ENCODE measurements at regions not wholly inside any gene's neighbourhood (a gene's known extent, or its start where the extent isn't known, plus 50 kb on each side); places are given as distances from the start of the nearest gene placed in this dataset.
"Not testable (repeated sequence)": the region's sequence is repeated elsewhere in the genome, so short reads cannot be mapped to it uniquely, and the experiment has no call there.

- Histone ChIP-seq H3K36me3 (ENCODE audit: insufficient read depth, low read depth, low read length) (no peaks in the 10 kb centered on the region), H3K27me3 (ENCODE audit: insufficient read depth, low read length) (no peaks in the 10 kb centered on the region), H3K9ac (ENCODE audit: low read depth, low read length) (no peak overlapping the region), H3K4me3 (ENCODE audit: low read length) (no peak overlapping the region), H3K27ac (ENCODE audit: low read length) (no peak overlapping the region), H3K4me1 (ENCODE audit: insufficient read depth, low read length) (no peaks in the 10 kb centered on the region), H3K9me3 (ENCODE audit: insufficient read depth, low read depth, low read length) (no peaks in the 10 kb centered on the region)
Measured at GRCh38 chr3:163521261-163521660, 1557.0 kb downstream of the SI start.

- Histone ChIP-seq H3K27ac (ENCODE audit: low read length) (no peak overlapping the region), H3K36me3 (ENCODE audit: insufficient read depth, low read depth, low read length) (no peaks in the 10 kb centered on the region), H3K27me3 (ENCODE audit: insufficient read depth, low read length) (no peaks in the 10 kb centered on the region), H3K9me3 (ENCODE audit: insufficient read depth, low read depth, low read length) (no peaks in the 10 kb centered on the region), H3K4me1 (ENCODE audit: insufficient read depth, low read length) (no peaks in the 10 kb centered on the region), H3K4me3 (ENCODE audit: low read length) (no peak overlapping the region), H3K9ac (ENCODE audit: low read depth, low read length) (no peak overlapping the region)
Measured at GRCh38 chr3:163518065-163518464, 1560.2 kb downstream of the SI start.

- H3K9me3 ChIP-seq (ENCODE audit: insufficient read depth, low read depth, low read length), result no peaks in the 10 kb centered on the region
- H3K36me3 ChIP-seq (ENCODE audit: insufficient read depth, low read depth, low read length), result no peaks in the 10 kb centered on the region
- H3K27ac ChIP-seq (ENCODE audit: low read length), result no peak overlapping the region
- no peaks in the 10 kb centered on the region for H3K27me3 ChIP-seq (ENCODE audit: insufficient read depth, low read length)
- H3K4me1 ChIP-seq (ENCODE audit: insufficient read depth, low read length), result no peaks in the 10 kb centered on the region
- H3K4me3 ChIP-seq (ENCODE audit: low read length), result no peak overlapping the region
- no peak overlapping the region for H3K9ac ChIP-seq (ENCODE audit: low read depth, low read length)
Measured at GRCh38 chr3:163513149-163513657, 1565.1 kb downstream of the SI start.

- no peak overlapping the region for H3K9ac ChIP-seq (ENCODE audit: low read depth, low read length)
- no peaks in the 10 kb centered on the region for H3K27me3 ChIP-seq (ENCODE audit: insufficient read depth, low read length)
- H3K36me3 ChIP-seq (ENCODE audit: insufficient read depth, low read depth, low read length), result no peaks in the 10 kb centered on the region
- no peaks in the 10 kb centered on the region for H3K9me3 ChIP-seq (ENCODE audit: insufficient read depth, low read depth, low read length)
- H3K4me3 ChIP-seq (ENCODE audit: low read length), result no peak overlapping the region
- no peak overlapping the region for H3K27ac ChIP-seq (ENCODE audit: low read length)
- H3K4me1 ChIP-seq (ENCODE audit: insufficient read depth, low read length), result no peaks in the 10 kb centered on the region
Measured at GRCh38 chr3:163508206-163508605, 1570.1 kb downstream of the SI start.

- Histone ChIP-seq H3K27me3 (ENCODE audit: insufficient read depth, low read length) (no peaks in the 10 kb centered on the region), H3K27ac (ENCODE audit: low read length) (no peak overlapping the region), H3K4me1 (ENCODE audit: insufficient read depth, low read length) (no peaks in the 10 kb centered on the region), H3K9ac (ENCODE audit: low read depth, low read length) (no peak overlapping the region), H3K4me3 (ENCODE audit: low read length) (no peak overlapping the region), H3K9me3 (ENCODE audit: insufficient read depth, low read depth, low read length) (no peaks in the 10 kb centered on the region), H3K36me3 (ENCODE audit: insufficient read depth, low read depth, low read length) (no peaks in the 10 kb centered on the region)
Measured at GRCh38 chr3:163504974-163505373, 1573.3 kb downstream of the SI start.

GRCh38 chr3:163499736-163500219 is 1578.5 kb downstream of the SI start:
- not testable (repeated sequence) for H3K27ac ChIP-seq (ENCODE audit: low read length); H3K36me3 ChIP-seq (ENCODE audit: insufficient read depth, low read depth, low read length); H3K9me3 ChIP-seq (ENCODE audit: insufficient read depth, low read depth, low read length); H3K27me3 ChIP-seq (ENCODE audit: insufficient read depth, low read length); H3K4me1 ChIP-seq (ENCODE audit: insufficient read depth, low read length); H3K9ac ChIP-seq (ENCODE audit: low read depth, low read length); H3K4me3 ChIP-seq (ENCODE audit: low read length)

GRCh38 chr3:163498842-163499735 is 1579.2 kb downstream of the SI start:
- not testable (repeated sequence) for H3K9ac ChIP-seq (ENCODE audit: low read depth, low read length); H3K4me1 ChIP-seq (ENCODE audit: insufficient read depth, low read length); H3K9me3 ChIP-seq (ENCODE audit: insufficient read depth, low read depth, low read length); H3K27me3 ChIP-seq (ENCODE audit: insufficient read depth, low read length); H3K36me3 ChIP-seq (ENCODE audit: insufficient read depth, low read depth, low read length); H3K4me3 ChIP-seq (ENCODE audit: low read length); H3K27ac ChIP-seq (ENCODE audit: low read length)

GRCh38 chr3:163491714-163492113 is 1586.6 kb downstream of the SI start:
- no peak overlapping the region for H3K27ac ChIP-seq (ENCODE audit: low read length)
- H3K27me3 ChIP-seq (ENCODE audit: insufficient read depth, low read length), result no peaks in the 10 kb centered on the region
- no peaks in the 10 kb centered on the region for H3K36me3 ChIP-seq (ENCODE audit: insufficient read depth, low read depth, low read length)
- no peaks in the 10 kb centered on the region for H3K4me1 ChIP-seq (ENCODE audit: insufficient read depth, low read length)
- no peak overlapping the region for H3K4me3 ChIP-seq (ENCODE audit: low read length)
- H3K9me3 ChIP-seq (ENCODE audit: insufficient read depth, low read depth, low read length), result peaks cover 5% of the 10 kb centered on the region; the same call in 1 of the 2 replicates
- no peak overlapping the region for H3K9ac ChIP-seq (ENCODE audit: low read depth, low read length)

GRCh38 chr3:163490119-163490518 is 1588.2 kb downstream of the SI start:
- Histone ChIP-seq H3K27ac (ENCODE audit: low read length) (no peak overlapping the region), H3K9me3 (ENCODE audit: insufficient read depth, low read depth, low read length) (peaks cover 5% of the 10 kb centered on the region; the same call in 1 of the 2 replicates), H3K27me3 (ENCODE audit: insufficient read depth, low read length) (no peaks in the 10 kb centered on the region), H3K9ac (ENCODE audit: low read depth, low read length) (no peak overlapping the region), H3K36me3 (ENCODE audit: insufficient read depth, low read depth, low read length) (no peaks in the 10 kb centered on the region), H3K4me3 (ENCODE audit: low read length) (no peak overlapping the region), H3K4me1 (ENCODE audit: insufficient read depth, low read length) (no peaks in the 10 kb centered on the region)

- no peak overlapping the region for H3K4me3 ChIP-seq (ENCODE audit: low read length)
- H3K9me3 ChIP-seq (ENCODE audit: insufficient read depth, low read depth, low read length), result no peaks in the 10 kb centered on the region
- no peak overlapping the region for H3K9ac ChIP-seq (ENCODE audit: low read depth, low read length)
- no peaks in the 10 kb centered on the region for H3K27me3 ChIP-seq (ENCODE audit: insufficient read depth, low read length)
- H3K27ac ChIP-seq (ENCODE audit: low read length), result no peak overlapping the region
- no peaks in the 10 kb centered on the region for H3K36me3 ChIP-seq (ENCODE audit: insufficient read depth, low read depth, low read length)
- no peaks in the 10 kb centered on the region for H3K4me1 ChIP-seq (ENCODE audit: insufficient read depth, low read length)
Measured at GRCh38 chr3:163482695-163483094, 1595.6 kb downstream of the SI start.

- H3K36me3 ChIP-seq (ENCODE audit: insufficient read depth, low read depth, low read length), result no peaks in the 10 kb centered on the region
- H3K27me3 ChIP-seq (ENCODE audit: insufficient read depth, low read length), result no peaks in the 10 kb centered on the region
- H3K9ac ChIP-seq (ENCODE audit: low read depth, low read length), result no peak overlapping the region
- H3K27ac ChIP-seq (ENCODE audit: low read length), result no peak overlapping the region
- no peaks in the 10 kb centered on the region for H3K9me3 ChIP-seq (ENCODE audit: insufficient read depth, low read depth, low read length)
- no peaks in the 10 kb centered on the region for H3K4me1 ChIP-seq (ENCODE audit: insufficient read depth, low read length)
- no peak overlapping the region for H3K4me3 ChIP-seq (ENCODE audit: low read length)
Measured at GRCh38 chr3:163481738-163482137, 1596.6 kb downstream of the SI start.

GRCh38 chr3:163476179-163476578 is 1602.1 kb downstream of the SI start:
- H3K4me3 ChIP-seq (ENCODE audit: low read length), result no peak overlapping the region
- no peaks in the 10 kb centered on the region for H3K27me3 ChIP-seq (ENCODE audit: insufficient read depth, low read length)
- H3K27ac ChIP-seq (ENCODE audit: low read length), result no peak overlapping the region
- no peaks in the 10 kb centered on the region for H3K4me1 ChIP-seq (ENCODE audit: insufficient read depth, low read length)
- H3K9me3 ChIP-seq (ENCODE audit: insufficient read depth, low read depth, low read length), result no peaks in the 10 kb centered on the region
- no peak overlapping the region for H3K9ac ChIP-seq (ENCODE audit: low read depth, low read length)
- no peaks in the 10 kb centered on the region for H3K36me3 ChIP-seq (ENCODE audit: insufficient read depth, low read depth, low read length)

Measured in iPS-20b (cell line).